Astrocyte of the spinal cord (primary cell): ENCODE measurements at regions not wholly inside any gene's neighbourhood (a gene's known extent, or its start where the extent isn't known, plus 50 kb on each side); places are given as distances from the start of the nearest gene placed in this dataset.

Experiments
- DNase-seq: peaks from one replicate; pipeline ENCODE4 v3.0.0; 2011; ENCODE audit warnings: low read depth, low spot score
- H3K4me3 ChIP-seq: 2 replicates; pipeline ENCODE4 v1.5.1; 2011; ENCODE audit warnings: low read depth, mild to moderate bottlenecking, low read length, moderate library complexity
- in situ Hi-C: cut with HindIII; loops from 2 replicates; pipeline ENCODE4 v1.10.0; 2017; ENCODE audit warnings: low sequenced_read_pairs
- TF ChIP-seq, protein P1 (sequence below): IDR thresholded peaks from 2 replicates; pipeline ENCODE4 v1.5.1; 2012; ENCODE audit warnings: low read depth, mild to moderate bottlenecking, low read length, inconsistent platforms

DNA sequence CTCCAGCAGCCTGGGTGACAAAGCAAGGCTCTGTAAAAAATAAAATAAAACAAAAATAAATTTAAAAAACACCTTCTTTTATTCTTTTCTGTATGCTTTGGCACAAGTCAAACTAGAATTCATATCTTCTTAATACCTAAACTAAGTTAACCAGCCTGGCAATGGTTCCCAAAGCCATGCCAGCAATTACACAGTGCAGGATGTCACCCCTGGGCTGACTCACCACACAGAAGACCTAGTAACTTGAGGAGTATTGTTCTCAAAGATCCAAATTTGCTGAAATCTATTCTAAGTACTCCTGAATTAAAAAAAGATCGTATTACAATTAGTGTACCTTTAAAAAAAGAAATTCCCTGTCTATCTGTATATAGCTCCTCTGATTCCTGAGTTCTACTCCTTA lies 162.7 kb upstream of the SGK1 start:
- in situ Hi-C loops: no loop called here
- no peak overlapping the region for H3K4me3 ChIP-seq
- TF ChIP-seq, protein P1, sequence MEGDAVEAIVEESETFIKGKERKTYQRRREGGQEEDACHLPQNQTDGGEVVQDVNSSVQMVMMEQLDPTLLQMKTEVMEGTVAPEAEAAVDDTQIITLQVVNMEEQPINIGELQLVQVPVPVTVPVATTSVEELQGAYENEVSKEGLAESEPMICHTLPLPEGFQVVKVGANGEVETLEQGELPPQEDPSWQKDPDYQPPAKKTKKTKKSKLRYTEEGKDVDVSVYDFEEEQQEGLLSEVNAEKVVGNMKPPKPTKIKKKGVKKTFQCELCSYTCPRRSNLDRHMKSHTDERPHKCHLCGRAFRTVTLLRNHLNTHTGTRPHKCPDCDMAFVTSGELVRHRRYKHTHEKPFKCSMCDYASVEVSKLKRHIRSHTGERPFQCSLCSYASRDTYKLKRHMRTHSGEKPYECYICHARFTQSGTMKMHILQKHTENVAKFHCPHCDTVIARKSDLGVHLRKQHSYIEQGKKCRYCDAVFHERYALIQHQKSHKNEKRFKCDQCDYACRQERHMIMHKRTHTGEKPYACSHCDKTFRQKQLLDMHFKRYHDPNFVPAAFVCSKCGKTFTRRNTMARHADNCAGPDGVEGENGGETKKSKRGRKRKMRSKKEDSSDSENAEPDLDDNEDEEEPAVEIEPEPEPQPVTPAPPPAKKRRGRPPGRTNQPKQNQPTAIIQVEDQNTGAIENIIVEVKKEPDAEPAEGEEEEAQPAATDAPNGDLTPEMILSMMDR: no peak
- peak; percentile 63 for DNase-seq

DNA sequence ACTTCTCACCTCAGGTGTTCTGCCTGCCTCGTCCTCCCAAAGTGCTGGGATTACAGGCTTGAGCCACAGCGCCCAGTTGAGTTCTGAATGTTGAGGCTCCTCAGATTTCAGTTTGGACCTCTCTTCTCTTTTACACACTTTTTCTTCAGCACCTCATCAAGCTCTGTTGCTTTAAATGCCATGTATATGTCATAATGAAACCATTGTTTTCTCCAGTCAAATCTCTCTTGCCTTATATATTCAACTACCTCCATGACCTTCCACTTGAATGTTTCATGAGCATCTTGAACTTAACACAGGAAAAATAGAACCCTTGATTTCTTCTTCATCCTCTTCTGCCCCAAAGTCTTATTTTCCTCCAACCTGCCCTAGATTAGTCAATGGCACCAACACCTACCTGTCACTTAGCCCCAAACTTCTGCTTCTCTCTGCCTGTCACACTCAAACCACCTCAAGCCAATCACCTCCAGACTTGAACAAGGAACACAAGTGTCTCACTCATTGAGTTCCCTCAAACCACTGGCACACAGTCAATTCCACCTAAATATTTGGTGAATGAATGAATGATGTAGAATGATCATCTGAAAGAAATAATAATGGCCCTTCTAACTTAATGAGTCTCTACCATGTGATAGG lies 161.0 kb upstream of the SGK1 start:
- in situ Hi-C loops: no loop called here
- no peak overlapping the region for H3K4me3 ChIP-seq
- DNase-seq: no peak
- TF ChIP-seq, protein P1: no peak

DNA sequence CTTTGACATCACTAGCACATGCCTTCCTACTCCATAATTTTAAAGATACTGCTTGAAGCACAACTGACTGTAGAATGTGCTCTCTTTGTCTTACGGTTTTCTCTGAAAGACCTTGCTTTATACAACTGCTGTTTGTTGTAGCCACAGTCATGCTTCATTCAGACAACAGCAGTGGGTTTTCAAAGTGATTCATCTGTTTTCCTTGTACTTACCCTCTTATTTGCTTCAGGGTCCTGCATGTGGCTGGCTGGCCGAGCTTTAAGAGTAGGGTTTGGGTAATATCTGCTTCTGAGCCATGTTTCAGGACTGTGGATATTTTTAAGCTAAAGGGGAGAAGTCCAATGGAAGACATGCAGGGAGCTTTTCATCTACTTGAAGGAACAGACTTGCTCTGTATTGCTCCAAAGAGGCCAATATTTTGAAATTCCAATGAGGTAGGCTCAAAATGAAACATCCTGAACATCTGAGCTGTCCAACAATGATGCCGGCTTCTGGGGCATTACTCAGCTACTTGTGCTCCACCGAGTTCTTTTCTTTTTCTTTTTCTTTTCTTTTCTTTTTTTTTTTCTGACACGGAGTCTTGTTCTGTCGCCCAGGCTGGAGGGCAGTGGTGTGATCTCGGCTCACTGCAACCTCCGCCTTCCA lies 160.2 kb upstream of the SGK1 start:
- DNase-seq: peak; percentile 66
- H3K4me3 ChIP-seq: no peak overlapping the region
- TF ChIP-seq, protein P1: no peak
- in situ Hi-C loops: no loop called here

DNA sequence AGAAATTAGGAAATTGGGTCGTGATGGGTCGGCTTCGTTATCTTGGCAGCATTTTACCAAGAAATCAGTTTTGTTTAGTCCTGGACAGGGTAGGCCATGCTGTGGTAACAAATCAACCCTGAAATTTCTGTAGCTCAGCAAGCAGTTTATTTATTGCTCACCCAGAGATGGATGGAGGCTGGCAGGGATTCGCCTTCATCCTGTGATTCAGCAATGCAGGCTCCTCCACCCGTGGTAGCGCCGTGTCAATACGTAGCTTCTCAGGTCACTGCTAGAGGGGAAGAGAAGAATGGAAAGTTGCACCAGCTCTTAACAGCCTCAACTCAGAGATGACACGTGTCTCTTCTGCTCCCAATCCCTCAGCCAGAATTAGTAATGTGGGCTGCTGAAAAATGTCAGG lies 157.0 kb upstream of the SGK1 start:
- no peak overlapping the region for H3K4me3 ChIP-seq
- in situ Hi-C loops: no loop called here
- TF ChIP-seq, protein P1: no peak
- no peak for DNase-seq

DNA sequence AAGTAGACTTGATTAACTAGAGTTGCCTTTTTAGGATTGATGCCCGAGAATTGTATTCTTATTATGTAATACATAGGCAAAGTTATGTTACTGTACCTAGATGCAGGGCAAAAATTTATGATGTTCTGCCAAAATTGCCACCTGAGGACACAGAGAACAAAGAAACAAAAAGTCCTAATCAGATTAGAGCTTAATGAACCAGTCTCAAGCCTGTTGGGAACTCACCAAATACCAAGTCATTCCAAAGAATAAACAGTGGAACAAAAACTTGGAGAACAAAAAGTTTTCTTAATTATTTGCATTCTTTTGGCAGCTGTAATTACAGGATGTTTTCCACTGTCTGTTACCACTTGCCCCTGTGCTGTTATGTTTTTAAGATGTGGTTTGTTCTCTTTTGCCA lies 154.7 kb upstream of the SGK1 start:
- no peak overlapping the region for H3K4me3 ChIP-seq
- TF ChIP-seq, protein P1: no peak
- in situ Hi-C loops: no loop called here
- DNase-seq: no peak

DNA sequence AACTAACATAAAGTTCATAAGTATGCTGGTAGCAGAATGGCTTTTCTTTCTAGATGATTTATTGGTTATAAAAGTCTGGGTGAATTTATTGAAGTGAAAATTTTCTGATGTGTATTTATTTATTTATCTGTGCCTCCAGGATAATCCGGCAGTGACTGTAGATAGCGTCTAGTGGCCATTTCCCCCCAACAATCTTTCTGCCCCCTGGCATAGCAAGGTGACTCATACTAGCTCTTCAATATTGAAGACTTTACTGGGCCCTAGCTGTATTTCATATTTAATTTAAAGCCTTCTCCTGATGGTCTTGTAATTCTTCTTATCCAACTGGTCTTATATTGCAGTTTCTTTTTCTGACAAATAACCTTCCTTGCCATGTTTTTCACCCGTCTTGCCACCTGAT lies 154.1 kb upstream of the SGK1 start:
- no peak overlapping the region for H3K4me3 ChIP-seq
- DNase-seq: no peak
- TF ChIP-seq, protein P1: no peak
- in situ Hi-C loops: no loop called here
